ENCODE measurements at regions not wholly inside any gene's neighbourhood (a gene's known extent, or its start where the extent isn't known, plus 50 kb on each side); places are given as distances from the start of the nearest gene placed in this dataset.

DNA sequence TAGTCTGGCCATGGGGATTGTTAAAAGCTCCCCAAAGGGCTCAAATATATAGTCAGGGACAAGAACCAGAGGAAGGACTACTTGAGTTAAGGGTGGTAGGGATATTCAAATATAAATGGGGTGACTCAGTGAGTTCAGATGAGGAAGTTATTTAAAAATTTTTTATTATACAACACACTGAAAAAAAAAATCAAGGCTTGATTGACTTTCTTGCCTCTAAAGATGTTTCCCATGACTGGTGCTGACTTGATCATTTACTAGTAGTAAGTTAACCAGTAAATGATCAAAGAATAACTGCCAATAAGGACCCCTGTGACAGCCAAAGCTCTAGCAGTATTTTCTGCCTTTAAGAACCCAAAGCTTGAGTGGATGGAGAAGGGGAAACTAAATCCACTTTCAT lies 357.6 kb upstream of the NR5A2 start:
- in situ Hi-C loops (cut with HindIII; ENCODE audit: low pct_unique_long_range_greater_than_20kb, low sequenced_read_pairs) (no loop called here), intact Hi-C loops (cut with micrococcal nuclease; ENCODE audit: unreplicated experiment) (no loop called here)
- H3K36me3 ChIP-seq (ENCODE audit: control insufficient read depth, insufficient read depth, low read length), result no peaks in the 10 kb centered on the region
- POLR2A ChIA-PET, result no interaction called here
- no peak overlapping the region for H3K4me3 ChIP-seq (ENCODE audit: low read depth in 2 of 2, low read length in 2 of 2)
- CTCF ChIA-PET, result no interaction called here
- ATAC-seq (no peak), DNase-seq (ENCODE audit: low read depth, low spot score) (no peak)
- H3K9me3 ChIP-seq (ENCODE audit: control insufficient read depth, insufficient read depth, low read depth, low read length), result no peaks in the 10 kb centered on the region
- H3K27ac ChIP-seq (ENCODE audit: low read length), result no peak overlapping the region
- no peaks in the 10 kb centered on the region for H3K4me1 ChIP-seq (ENCODE audit: control insufficient read depth, insufficient read depth, low read length)
- no TSS peak for BruUV-seq (replicated peaks)
- TF ChIP-seq SIN3A (IDR thresholded peaks at IDR 0.05; ENCODE audit: borderline replicate concordance, insufficient read depth, low read depth, low read length) (no peak), CTCF (IDR thresholded peaks at IDR 0.05) (no peak), TCF7L2 (IDR thresholded peaks at IDR 0.05; ENCODE audit: low read depth, low read length) (no peak)
- no peaks in the 10 kb centered on the region for H3K27me3 ChIP-seq (ENCODE audit: control insufficient read depth, insufficient read depth, low read length)

GRCh38 chr1:199671684-199672083 lies 355.8 kb upstream of the NR5A2 start:
- BruUV-seq (replicated peaks), result no TSS peak
- no peaks in the 10 kb centered on the region for H3K9me3 ChIP-seq (ENCODE audit: control insufficient read depth, insufficient read depth, low read depth, low read length)
- ATAC-seq (no peak), DNase-seq (ENCODE audit: low read depth, low spot score) (no peak)
- H3K4me1 ChIP-seq (ENCODE audit: control insufficient read depth, insufficient read depth, low read length), result no peaks in the 10 kb centered on the region
- ChIA-PET POLR2A (no interaction called here), CTCF (no interaction called here)
- no peaks in the 10 kb centered on the region for H3K36me3 ChIP-seq (ENCODE audit: control insufficient read depth, insufficient read depth, low read length)
- no peak overlapping the region for H3K4me3 ChIP-seq (ENCODE audit: low read depth in 2 of 2, low read length in 2 of 2)
- no peak overlapping the region for H3K27ac ChIP-seq (ENCODE audit: low read length)
- no peaks in the 10 kb centered on the region for H3K27me3 ChIP-seq (ENCODE audit: control insufficient read depth, insufficient read depth, low read length)
- TF ChIP-seq CTCF (IDR thresholded peaks at IDR 0.05) (no peak), REST (IDR thresholded peaks at IDR 0.05; ENCODE audit: insufficient read depth in 1 of 2, low read depth in 2 of 2, low read length in 1 of 2) (no peak), TCF7L2 (IDR thresholded peaks at IDR 0.05; ENCODE audit: low read depth, low read length) (no peak), SIN3A (IDR thresholded peaks at IDR 0.05; ENCODE audit: borderline replicate concordance, insufficient read depth, low read depth, low read length) (no peak), POLR2AphosphoS5 (IDR thresholded peaks at IDR 0.05; ENCODE audit: low read depth, low read length) (no peak)
- intact Hi-C loops (cut with micrococcal nuclease; ENCODE audit: unreplicated experiment), result no loop called here
- in situ Hi-C loops (cut with HindIII; ENCODE audit: low pct_unique_long_range_greater_than_20kb, low sequenced_read_pairs), result no loop called here
